ENCODE measurements at regions not wholly inside any gene's neighbourhood (a gene's known extent, or its start where the extent isn't known, plus 50 kb on each side); places are given as distances from the start of the nearest gene placed in this dataset.

- no peak for TF ChIP-seq EP300 (IDR thresholded peaks at IDR 0.05; ENCODE audit: borderline replicate concordance in 1 of 2, low read depth in 2 of 2, low read length in 2 of 2)
These were observed 1504.9 kb upstream of the C9orf72 start (continued) for GRCh38 chr9:29078063-29078666.
